Caco-2 (cell line): ENCODE measurements at regions not wholly inside any gene's neighbourhood (a gene's known extent, or its start where the extent isn't known, plus 50 kb on each side); places are given as distances from the start of the nearest gene placed in this dataset.

Experiments
- BruUV-seq: library from RNA; stranded (reverse); fragments of 400-500 nt; replicated peaks from 2 replicates; lab custom pipeline; 2021; lab: Mats Ljungman, UMichigan
- CTCF ChIA-PET: fragments of 300-600 bp; sonication (Branson Sonifier 250); formaldehyde crosslinking; loops from one replicate; lab custom pipeline; 2022; ENCODE audit warnings: antibody characterized with exemption; lab: Charles Lee
- POLR2A ChIA-PET: fragments of 300-600 bp; sonication (Branson Sonifier 250); formaldehyde crosslinking; loops from one replicate; lab custom pipeline; 2022; ENCODE audit warnings: antibody characterized with exemption; lab: Charles Lee
- DNase-seq, 2 experiments: peaks; one replicate each; pipeline versions ENCODE4 v3.0.0 to v3.0.0-alpha.2; 2020 to 2022
- H3K27me3 ChIP-seq: replicated peaks from 2 replicates; pipeline ENCODE4 v1.6.0; 2011; ENCODE audit warnings: low read length; ENCODE audit not compliant: control insufficient read depth, insufficient read depth
- H3K36me3 ChIP-seq: 2 replicates; pipeline ENCODE4 v1.5.1; 2011; ENCODE audit warnings: low read length; ENCODE audit not compliant: control insufficient read depth, insufficient read depth
- H3K4me1 ChIP-seq: fragments of 250-450 bp; sonication (Bioruptor Pico); 2 replicates; pipeline ENCODE4 v1.5.1; 2020; ENCODE audit warnings: mild to moderate bottlenecking
- H3K4me3 ChIP-seq: 2 replicates; pipeline ENCODE4 v1.5.1; 2011; ENCODE audit warnings: low read depth, mild to moderate bottlenecking, control low read depth, low read length
- H3K9me3 ChIP-seq: fragments of 250-450 bp; sonication (Bioruptor Pico); 2 replicates; pipeline ENCODE4 v1.5.1; 2020; ENCODE audit warnings: mild to moderate bottlenecking, moderate library complexity
- H3K27ac Mint-ChIP-seq: one replicate; pipeline ENCODE4 v1.8.0; 2022; ENCODE audit warnings: mixed read lengths; ENCODE audit not compliant: unreplicated experiment
- H3K27me3 Mint-ChIP-seq: one replicate; pipeline ENCODE4 v1.8.0; 2022; ENCODE audit warnings: mixed read lengths; ENCODE audit not compliant: insufficient read depth, unreplicated experiment
- H3K36me3 Mint-ChIP-seq: one replicate; pipeline ENCODE4 v1.8.0; 2022; ENCODE audit warnings: mild to moderate bottlenecking, mixed read lengths; ENCODE audit not compliant: insufficient read depth, unreplicated experiment
- H3K4me1 Mint-ChIP-seq: one replicate; pipeline ENCODE4 v1.8.0; 2022; ENCODE audit warnings: low read depth, mixed read lengths; ENCODE audit not compliant: unreplicated experiment
- H3K4me3 Mint-ChIP-seq: one replicate; pipeline ENCODE4 v1.8.0; 2022; ENCODE audit warnings: mild to moderate bottlenecking, moderate library complexity, mixed read lengths; ENCODE audit not compliant: unreplicated experiment
- H3K9me3 Mint-ChIP-seq: one replicate; pipeline ENCODE4 v1.8.0; 2022; ENCODE audit warnings: mixed read lengths; ENCODE audit not compliant: unreplicated experiment
- CTCF ChIP-seq, 2 experiments: fragments of 200-600 bp in 1 of 2; IDR thresholded peaks; 1 replicate in 1 of 2; 2 replicates in 1 of 2; pipeline versions ENCODE4 v1.5.1 to v1.8.0; 2011 to 2022; ENCODE audit warnings: antibody characterized with exemption in 1 of 2, control low read depth in 1 of 2, inconsistent platforms in 1 of 2, low read depth in 1 of 2, low read length in 1 of 2, mild to moderate bottlenecking in 1 of 2, moderate library complexity in 1 of 2; ENCODE audit not compliant: insufficient read depth in 1 of 2, severe bottlenecking in 1 of 2, unreplicated experiment in 1 of 2
- intact Hi-C: fragments of 100-400 bp; cut with micrococcal nuclease; formaldehyde crosslinking; loops from one replicate; pipeline ENCODE4 v1.10.0; 2022; ENCODE audit not compliant: unreplicated experiment

GRCh38 chr6:95679981-95680380, 102.6 kb downstream of the MANEA start:
- no peaks in the 10 kb centered on the region for H3K9me3 ChIP-seq
- H3K27me3 ChIP-seq = no peaks in the 10 kb centered on the region
- H3K4me3 ChIP-seq = no peak overlapping the region
- BruUV-seq = no TSS peak
- intact Hi-C loops = no loop called here
- POLR2A ChIA-PET = no interaction called here
- H3K36me3 ChIP-seq = no peaks in the 10 kb centered on the region
- H3K27ac Mint-ChIP-seq = no peak overlapping the region
- H3K9me3 Mint-ChIP-seq = no peaks in the 10 kb centered on the region
- no peak overlapping the region for H3K4me3 Mint-ChIP-seq
- H3K27me3 Mint-ChIP-seq = no peaks in the 10 kb centered on the region
- H3K4me1 Mint-ChIP-seq = peaks cover 22% of the 10 kb centered on the region
- H3K36me3 Mint-ChIP-seq = no peaks in the 10 kb centered on the region
- TF ChIP-seq CTCF (IDR thresholded peaks at IDR 0.05; ENCODE audit: insufficient read depth in 1 of 2, low read depth in 1 of 2, low read length in 1 of 2, severe bottlenecking in 1 of 2, unreplicated experiment in 1 of 2) = no peak
- CTCF ChIA-PET = no interaction called here
- no peak for DNase-seq
- H3K4me1 ChIP-seq = peaks cover 7% of the 10 kb centered on the region; the same call in 1 of the 2 replicates

- Histone ChIP-seq H3K9me3 (no peaks in the 10 kb centered on the region), H3K27me3 (no peaks in the 10 kb centered on the region), H3K4me1 (peaks cover 7% of the 10 kb centered on the region; the same call in 1 of the 2 replicates), H3K4me3 (no peak overlapping the region), H3K36me3 (no peaks in the 10 kb centered on the region)
- no TSS peak for BruUV-seq
- no peaks in the 10 kb centered on the region for H3K9me3 Mint-ChIP-seq
- no peak overlapping the region for H3K4me3 Mint-ChIP-seq
- peaks cover 28% of the 10 kb centered on the region for H3K4me1 Mint-ChIP-seq
- CTCF ChIA-PET = no interaction called here
- no peak overlapping the region for H3K27ac Mint-ChIP-seq
- TF ChIP-seq CTCF (IDR thresholded peaks at IDR 0.05; ENCODE audit: insufficient read depth in 1 of 2, low read depth in 1 of 2, low read length in 1 of 2, severe bottlenecking in 1 of 2, unreplicated experiment in 1 of 2) = no peak
- H3K36me3 Mint-ChIP-seq = no peaks in the 10 kb centered on the region
- POLR2A ChIA-PET = no interaction called here
- intact Hi-C loops = no loop called here
- no peaks in the 10 kb centered on the region for H3K27me3 Mint-ChIP-seq
- DNase-seq = no peak
Measured at GRCh38 chr6:95681736-95682135, 104.4 kb downstream of the MANEA start.

GRCh38 chr6:95682476-95682875, 105.1 kb downstream of the MANEA start:
- Histone ChIP-seq H3K4me3 (no peak overlapping the region), H3K36me3 (no peaks in the 10 kb centered on the region), H3K4me1 (peaks cover 7% of the 10 kb centered on the region; the same call in 1 of the 2 replicates), H3K9me3 (no peaks in the 10 kb centered on the region), H3K27me3 (no peaks in the 10 kb centered on the region)
- TF ChIP-seq CTCF (IDR thresholded peaks at IDR 0.05; ENCODE audit: insufficient read depth in 1 of 2, low read depth in 1 of 2, low read length in 1 of 2, severe bottlenecking in 1 of 2, unreplicated experiment in 1 of 2) = no peak
- Mint-ChIP-seq H3K4me1 (peaks cover 29% of the 10 kb centered on the region), H3K36me3 (no peaks in the 10 kb centered on the region), H3K27me3 (no peaks in the 10 kb centered on the region), H3K4me3 (no peak overlapping the region), H3K9me3 (no peaks in the 10 kb centered on the region), H3K27ac (no peak overlapping the region)
- no TSS peak for BruUV-seq
- intact Hi-C loops = no loop called here
- ChIA-PET CTCF (no interaction called here), POLR2A (no interaction called here)
- no peak for DNase-seq
